BJ (cell line): ENCODE measurements at regions not wholly inside any gene's neighbourhood (a gene's known extent, or its start where the extent isn't known, plus 50 kb on each side); places are given as distances from the start of the nearest gene placed in this dataset.

ENCODE experiments used
- CTCF ChIA-PET: fragments of 350-600 bp; formaldehyde crosslinking; extraction: SDS; loops from one replicate; lab custom pipeline; 2021; ENCODE audit warnings: antibody characterized with exemption, inconsistent platforms; lab: Yijun Ruan, JAX
- POLR2A ChIA-PET: fragments of 300-600 bp; sonication (Branson Sonifier 250); formaldehyde crosslinking; extraction: SDS; loops from one replicate; lab custom pipeline; 2021; ENCODE audit warnings: antibody characterized with exemption; lab: Charles Lee
- DNase-seq: peaks from one replicate; pipeline ENCODE4 v3.0.0-alpha.2; 2011; ENCODE audit warnings: low read depth
- H3K27me3 ChIP-seq: 2 replicates; pipeline ENCODE4 v1.6.0; 2011; ENCODE audit warnings: low read length; ENCODE audit not compliant: control insufficient read depth, insufficient read depth
- H3K36me3 ChIP-seq: 2 replicates; pipeline ENCODE4 v1.5.1; 2011; ENCODE audit warnings: low read length; ENCODE audit not compliant: control insufficient read depth, insufficient read depth
- H3K4me3 ChIP-seq: 2 replicates; pipeline ENCODE4 v1.5.1; 2011; ENCODE audit warnings: low read depth, mild to moderate bottlenecking, control low read depth, low read length
- CTCF ChIP-seq: IDR thresholded peaks from 2 replicates; pipeline ENCODE4 v1.5.1; 2011; ENCODE audit warnings: low read depth, mild to moderate bottlenecking, control low read depth, inconsistent platforms, low read length, moderate library complexity; ENCODE audit not compliant: insufficient read depth

GRCh38 chr4:71691416-71692073 lies 92.3 kb downstream of the GC start:
- no peaks in the 10 kb centered on the region for H3K27me3 ChIP-seq
- DNase-seq = no peak
- TF ChIP-seq CTCF = no peak
- ChIA-PET CTCF (no interaction called here), POLR2A (no interaction called here)
- no peaks in the 10 kb centered on the region for H3K36me3 ChIP-seq
- no peak overlapping the region for H3K4me3 ChIP-seq

- H3K4me3 ChIP-seq = no peak overlapping the region
- no peak for DNase-seq
- no peaks in the 10 kb centered on the region for H3K27me3 ChIP-seq
- no peaks in the 10 kb centered on the region for H3K36me3 ChIP-seq
- no peak for TF ChIP-seq CTCF
- ChIA-PET POLR2A (interaction anchor here (0.6 kb wide), 1 partner anchor 9 kb away, joined by 5 read pairs; no protein-coding TSS in a partner anchor), CTCF (no interaction called here)
These were observed 94.1 kb downstream of the GC start for GRCh38 chr4:71689822-71690221.

- Histone ChIP-seq H3K27me3 (no peaks in the 10 kb centered on the region), H3K36me3 (no peaks in the 10 kb centered on the region), H3K4me3 (no peak overlapping the region)
- no peak for TF ChIP-seq CTCF
- ChIA-PET CTCF (no interaction called here), POLR2A (no interaction called here)
- DNase-seq = no peak
These were observed 96.8 kb downstream of the GC start for GRCh38 chr4:71687056-71687455.

- TF ChIP-seq CTCF = no peak
- H3K4me3 ChIP-seq = no peak overlapping the region
- ChIA-PET POLR2A (interaction anchor here (0.5 kb wide), 1 partner anchor 1537 kb away, joined by 3 read pairs; no protein-coding TSS in a partner anchor), CTCF (no interaction called here)
- H3K27me3 ChIP-seq = no peaks in the 10 kb centered on the region
- H3K36me3 ChIP-seq = no peaks in the 10 kb centered on the region
- no peak for DNase-seq
These were observed 97.9 kb downstream of the GC start for GRCh38 chr4:71685975-71686374.

GRCh38 chr4:71683309-71683708 lies 100.6 kb downstream of the GC start:
- Histone ChIP-seq H3K27me3 (no peaks in the 10 kb centered on the region), H3K4me3 (no peak overlapping the region), H3K36me3 (no peaks in the 10 kb centered on the region)
- POLR2A ChIA-PET = no interaction called here
- DNase-seq = no peak
- no peak for TF ChIP-seq CTCF
- CTCF ChIA-PET = no interaction called here
